HG02852 (cell line): ENCODE measurements at regions not wholly inside any gene's neighbourhood (a gene's known extent, or its start where the extent isn't known, plus 50 kb on each side); places are given as distances from the start of the nearest gene placed in this dataset.

Experiments
- ATAC-seq: cut with Tn5 transposase; IDR thresholded peaks from one replicate; pipeline ENCODE4 v1.9.1; 2021; ENCODE audit warnings: mild to moderate bottlenecking, moderate library complexity; ENCODE audit not compliant: unreplicated experiment

- ATAC-seq, result no peak
Observed at GRCh38 chr10:105342606-105343005, 701.5 kb downstream of the SORCS3 start.

- no peak for ATAC-seq
Observed at GRCh38 chr10:105339669-105340068, 698.6 kb downstream of the SORCS3 start.

- ATAC-seq, result no peak
Observed at GRCh38 chr10:105328503-105329133, 687.5 kb downstream of the SORCS3 start.
